ENCODE measurements at regions not wholly inside any gene's neighbourhood (a gene's known extent, or its start where the extent isn't known, plus 50 kb on each side); places are given as distances from the start of the nearest gene placed in this dataset.

DNA sequence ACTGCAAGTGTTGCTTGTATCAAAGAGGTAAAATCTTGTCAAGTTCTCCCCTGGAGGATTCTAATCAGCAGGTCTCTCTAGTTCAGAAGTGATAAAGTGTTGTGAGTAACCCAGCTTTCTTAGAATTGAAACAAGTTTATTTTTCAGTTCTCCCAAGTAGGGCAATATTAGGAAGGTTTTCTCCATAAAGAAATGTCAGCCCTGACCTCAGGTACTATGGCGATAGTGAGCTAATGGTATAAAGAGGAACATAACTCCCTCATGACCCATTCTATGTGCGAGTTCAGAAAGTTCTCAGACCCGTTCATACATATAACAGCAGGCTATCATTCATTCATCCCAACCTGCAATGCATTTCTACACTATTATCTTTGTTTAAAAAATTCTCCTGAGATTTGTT is 421.1 kb upstream of the SETBP1 start:
- TF ChIP-seq POLR2AphosphoS5 (IDR thresholded peaks at IDR 0.05; ENCODE audit: low read depth, low read length) (no peak), TAF1 (IDR thresholded peaks at IDR 0.05; ENCODE audit: borderline replicate concordance, insufficient read depth, low read length) (no peak), SIN3A (IDR thresholded peaks at IDR 0.05; ENCODE audit: borderline replicate concordance, insufficient read depth, low read length) (no peak)
- TF ChIP-seq, protein P1, sequence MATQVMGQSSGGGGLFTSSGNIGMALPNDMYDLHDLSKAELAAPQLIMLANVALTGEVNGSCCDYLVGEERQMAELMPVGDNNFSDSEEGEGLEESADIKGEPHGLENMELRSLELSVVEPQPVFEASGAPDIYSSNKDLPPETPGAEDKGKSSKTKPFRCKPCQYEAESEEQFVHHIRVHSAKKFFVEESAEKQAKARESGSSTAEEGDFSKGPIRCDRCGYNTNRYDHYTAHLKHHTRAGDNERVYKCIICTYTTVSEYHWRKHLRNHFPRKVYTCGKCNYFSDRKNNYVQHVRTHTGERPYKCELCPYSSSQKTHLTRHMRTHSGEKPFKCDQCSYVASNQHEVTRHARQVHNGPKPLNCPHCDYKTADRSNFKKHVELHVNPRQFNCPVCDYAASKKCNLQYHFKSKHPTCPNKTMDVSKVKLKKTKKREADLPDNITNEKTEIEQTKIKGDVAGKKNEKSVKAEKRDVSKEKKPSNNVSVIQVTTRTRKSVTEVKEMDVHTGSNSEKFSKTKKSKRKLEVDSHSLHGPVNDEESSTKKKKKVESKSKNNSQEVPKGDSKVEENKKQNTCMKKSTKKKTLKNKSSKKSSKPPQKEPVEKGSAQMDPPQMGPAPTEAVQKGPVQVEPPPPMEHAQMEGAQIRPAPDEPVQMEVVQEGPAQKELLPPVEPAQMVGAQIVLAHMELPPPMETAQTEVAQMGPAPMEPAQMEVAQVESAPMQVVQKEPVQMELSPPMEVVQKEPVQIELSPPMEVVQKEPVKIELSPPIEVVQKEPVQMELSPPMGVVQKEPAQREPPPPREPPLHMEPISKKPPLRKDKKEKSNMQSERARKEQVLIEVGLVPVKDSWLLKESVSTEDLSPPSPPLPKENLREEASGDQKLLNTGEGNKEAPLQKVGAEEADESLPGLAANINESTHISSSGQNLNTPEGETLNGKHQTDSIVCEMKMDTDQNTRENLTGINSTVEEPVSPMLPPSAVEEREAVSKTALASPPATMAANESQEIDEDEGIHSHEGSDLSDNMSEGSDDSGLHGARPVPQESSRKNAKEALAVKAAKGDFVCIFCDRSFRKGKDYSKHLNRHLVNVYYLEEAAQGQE (IDR thresholded peaks at IDR 0.05; ENCODE audit: insufficient read depth in 1 of 2, low read depth in 2 of 2, low read length in 2 of 2) = no peak

Data from PFSK-1 (cell line).